Smooth muscle cell (in vitro differentiated cells): ENCODE measurements at regions not wholly inside any gene's neighbourhood (a gene's known extent, or its start where the extent isn't known, plus 50 kb on each side); places are given as distances from the start of the nearest gene placed in this dataset.

ENCODE experiments used
- DNase-seq: peaks from one replicate; lab custom pipeline; 2025; ENCODE audit not compliant: unreplicated experiment; lab: John Stamatoyannopoulos, UW
- H2AFZ ChIP-seq: fragments of 200-600 bp; sonication (generic); 2 replicates; pipeline ENCODE4 v1.6.0; 2016; ENCODE audit warnings: antibody characterized with exemption, low read depth, mild to moderate bottlenecking
- H3F3A ChIP-seq: fragments of 200-600 bp; sonication (generic); 2 replicates; pipeline ENCODE4 v1.6.0; 2017; ENCODE audit warnings: antibody characterized with exemption, low read depth
- H3K27ac ChIP-seq: fragments of 200-600 bp; sonication (generic); 2 replicates; pipeline ENCODE4 v1.5.1; 2016; ENCODE audit warnings: low read depth, mild to moderate bottlenecking
- H3K27me3 ChIP-seq: fragments of 200-600 bp; sonication (generic); 2 replicates; pipeline ENCODE4 v1.6.1; 2016; ENCODE audit warnings: low read depth, mild to moderate bottlenecking
- H3K36me3 ChIP-seq: fragments of 200-600 bp; sonication (generic); 2 replicates; pipeline ENCODE4 v1.5.1; 2016; ENCODE audit warnings: low read depth
- H3K4me1 ChIP-seq: fragments of 200-600 bp; sonication (generic); 2 replicates; pipeline ENCODE4 v1.5.1; 2016; ENCODE audit warnings: low read depth
- H3K4me2 ChIP-seq: fragments of 200-600 bp; sonication (generic); 2 replicates; pipeline ENCODE4 v1.6.0; 2016; ENCODE audit warnings: mild to moderate bottlenecking
- H3K4me3 ChIP-seq: fragments of 200-600 bp; sonication (generic); 2 replicates; pipeline ENCODE4 v1.5.1; 2016; ENCODE audit warnings: mild to moderate bottlenecking
- H3K79me2 ChIP-seq: fragments of 200-600 bp; sonication (generic); 2 replicates; pipeline ENCODE4 v1.6.0; 2016; ENCODE audit warnings: low read depth, mild to moderate bottlenecking
- H3K9ac ChIP-seq: fragments of 200-600 bp; sonication (generic); 2 replicates; pipeline ENCODE4 v1.6.0; 2016; ENCODE audit warnings: low read depth
- H3K9me3 ChIP-seq: fragments of 200-600 bp; sonication (generic); replicated peaks from 2 replicates; pipeline ENCODE4 v1.5.1; 2016; ENCODE audit warnings: low read depth
- H4K20me1 ChIP-seq: fragments of 200-600 bp; sonication (generic); 2 replicates; pipeline ENCODE4 v1.6.0; 2016; ENCODE audit warnings: low read depth
- WGBS: methylation state at CpG from one replicate; pipeline ENCODE4 v1.1.7; 2016; ENCODE audit warnings: low lambda C conversion rate; 5-methylcytosine and 5-hydroxymethylcytosine counted together
- small RNA-seq: library from RNA; depleted of rRNA; stranded (forward); fragments of <200 nt; gene quantifications from one replicate; pipeline ENCODE3, GENCODE V24; 2014
- TF ChIP-seq, protein P1 (sequence below): fragments of 200-600 bp; sonication (generic); IDR thresholded peaks from 2 replicates; pipeline ENCODE4 v1.5.1; 2017; ENCODE audit warnings: borderline replicate concordance, mild to moderate bottlenecking, antibody characterized with exemption; ENCODE audit not compliant: insufficient read depth, poor library complexity, severe bottlenecking

DNA sequence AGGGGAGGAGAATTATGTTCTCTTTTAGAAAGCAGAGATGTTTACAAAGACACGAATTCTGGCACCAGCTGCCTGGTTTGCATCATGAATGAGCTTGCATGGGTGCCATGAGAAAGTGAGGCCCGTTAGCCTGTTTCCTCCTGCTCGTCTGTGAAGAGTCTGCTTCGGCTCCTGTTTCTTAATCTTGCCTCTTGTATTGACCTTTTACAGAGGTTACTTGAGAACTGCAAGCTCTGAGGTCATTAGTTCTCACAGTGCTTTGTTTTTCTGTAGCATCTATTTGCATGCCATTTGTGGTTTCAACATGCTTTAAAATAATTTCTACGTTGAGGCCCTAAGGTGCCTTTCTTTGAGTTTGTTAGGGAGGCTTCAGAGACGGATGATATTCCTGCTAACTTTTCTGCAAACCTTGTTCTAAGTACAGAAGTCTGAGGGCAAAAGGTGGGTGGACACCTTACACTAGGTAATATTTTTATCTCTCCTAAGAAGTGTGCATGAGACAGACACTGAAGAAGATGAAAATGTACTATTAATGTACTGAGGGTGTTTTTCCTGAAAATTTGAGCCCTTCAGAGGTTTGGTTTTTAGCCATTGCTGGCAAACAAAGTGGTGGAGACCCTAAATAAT, 53.4 kb upstream of the LINC00305 start:
- peaks cover 15% of the 10 kb centered on the region for H3K4me1 ChIP-seq
- no peak overlapping the region for H3K9ac ChIP-seq
- peak overlapping the region; percentile 52 for H3K4me2 ChIP-seq
- no peaks in the 10 kb centered on the region for H3K79me2 ChIP-seq
- no peaks in the 10 kb centered on the region for H3K36me3 ChIP-seq
- H3K4me3 ChIP-seq = no peak overlapping the region
- no peaks in the 10 kb centered on the region for H4K20me1 ChIP-seq
- TF ChIP-seq, protein P1, sequence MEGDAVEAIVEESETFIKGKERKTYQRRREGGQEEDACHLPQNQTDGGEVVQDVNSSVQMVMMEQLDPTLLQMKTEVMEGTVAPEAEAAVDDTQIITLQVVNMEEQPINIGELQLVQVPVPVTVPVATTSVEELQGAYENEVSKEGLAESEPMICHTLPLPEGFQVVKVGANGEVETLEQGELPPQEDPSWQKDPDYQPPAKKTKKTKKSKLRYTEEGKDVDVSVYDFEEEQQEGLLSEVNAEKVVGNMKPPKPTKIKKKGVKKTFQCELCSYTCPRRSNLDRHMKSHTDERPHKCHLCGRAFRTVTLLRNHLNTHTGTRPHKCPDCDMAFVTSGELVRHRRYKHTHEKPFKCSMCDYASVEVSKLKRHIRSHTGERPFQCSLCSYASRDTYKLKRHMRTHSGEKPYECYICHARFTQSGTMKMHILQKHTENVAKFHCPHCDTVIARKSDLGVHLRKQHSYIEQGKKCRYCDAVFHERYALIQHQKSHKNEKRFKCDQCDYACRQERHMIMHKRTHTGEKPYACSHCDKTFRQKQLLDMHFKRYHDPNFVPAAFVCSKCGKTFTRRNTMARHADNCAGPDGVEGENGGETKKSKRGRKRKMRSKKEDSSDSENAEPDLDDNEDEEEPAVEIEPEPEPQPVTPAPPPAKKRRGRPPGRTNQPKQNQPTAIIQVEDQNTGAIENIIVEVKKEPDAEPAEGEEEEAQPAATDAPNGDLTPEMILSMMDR = no peak
- H3F3A ChIP-seq = no peaks in the 10 kb centered on the region
- H2AFZ ChIP-seq = peak overlapping the region; percentile 48
- no peaks in the 10 kb centered on the region for H3K27me3 ChIP-seq
- 29% methylated on average over 6 of the region's 6 CpGs for WGBS
- no peak for DNase-seq
- H3K27ac ChIP-seq = no peak overlapping the region
- H3K9me3 ChIP-seq = no peaks in the 10 kb centered on the region

DNA sequence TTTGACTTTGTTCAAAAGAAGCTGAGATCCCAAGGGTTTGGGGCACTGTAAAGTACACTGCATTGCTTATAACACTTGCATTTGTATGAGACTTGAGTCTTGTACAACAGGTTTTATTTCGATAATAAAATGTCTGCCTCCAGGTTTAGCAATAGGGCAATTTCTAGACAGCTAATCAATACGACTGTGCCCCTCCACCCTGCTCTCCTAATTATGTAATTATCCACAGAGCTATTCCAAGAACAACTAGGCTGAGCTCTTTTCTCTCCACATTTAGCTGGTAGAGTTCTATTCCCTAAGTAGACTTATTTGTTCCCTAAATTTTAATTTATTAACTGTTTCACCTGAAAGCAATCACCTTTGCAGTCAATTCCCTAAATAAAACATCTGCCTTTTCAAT, 52.9 kb upstream of the LINC00305 start:
- TF ChIP-seq, protein P1 = no peak
- Histone ChIP-seq H3K4me1 (peaks cover 15% of the 10 kb centered on the region), H3K4me3 (no peak overlapping the region), H3F3A (no peaks in the 10 kb centered on the region), H3K9ac (no peak overlapping the region), H3K4me2 (peak overlapping the region; percentile 52), H3K27ac (no peak overlapping the region), H3K27me3 (no peaks in the 10 kb centered on the region), H3K36me3 (no peaks in the 10 kb centered on the region), H3K9me3 (no peaks in the 10 kb centered on the region), H4K20me1 (no peaks in the 10 kb centered on the region), H2AFZ (peak overlapping the region; percentile 48), H3K79me2 (no peaks in the 10 kb centered on the region)
- DNase-seq = no peak
- 90% methylated on average over 2 of the region's 2 CpGs for WGBS

- no peak overlapping the region for H3K4me2 ChIP-seq
- no peaks in the 10 kb centered on the region for H3K79me2 ChIP-seq
- H4K20me1 ChIP-seq = no peaks in the 10 kb centered on the region
- TF ChIP-seq, protein P1 = no peak
- WGBS = 66% methylated on average over 1 of the region's 1 CpG
- no peaks in the 10 kb centered on the region for H3K36me3 ChIP-seq
- H3K27me3 ChIP-seq = no peaks in the 10 kb centered on the region
- H3K4me3 ChIP-seq = no peak overlapping the region
- no peak overlapping the region for H2AFZ ChIP-seq
- no peak overlapping the region for H3K27ac ChIP-seq
- H3K9me3 ChIP-seq = no peaks in the 10 kb centered on the region
- H3F3A ChIP-seq = no peaks in the 10 kb centered on the region
- H3K9ac ChIP-seq = no peak overlapping the region
- DNase-seq = no peak
- H3K4me1 ChIP-seq = peaks cover 15% of the 10 kb centered on the region
Observed at GRCh38 chr18:64199581-64199980, 50.7 kb upstream of the LINC00305 start.

Small RNA genes lying in the stretch of these regions (small RNA-seq; reads per million reads assigned to genes)
- 0.08 reads per million for gene AC027506.1
